Activated CD8-positive, alpha-beta memory T cell treated with anti-CD3 and anti-CD28 coated beads, Interleukin-2, amount 50 U/mL, for 4 hours (primary cell): ENCODE measurements at regions not wholly inside any gene's neighbourhood (a gene's known extent, or its start where the extent isn't known, plus 50 kb on each side); places are given as distances from the start of the nearest gene placed in this dataset.

Experiments used
- DNase-seq: peaks from one replicate; pipeline ENCODE4 v3.0.0-alpha.2; 2020

DNA sequence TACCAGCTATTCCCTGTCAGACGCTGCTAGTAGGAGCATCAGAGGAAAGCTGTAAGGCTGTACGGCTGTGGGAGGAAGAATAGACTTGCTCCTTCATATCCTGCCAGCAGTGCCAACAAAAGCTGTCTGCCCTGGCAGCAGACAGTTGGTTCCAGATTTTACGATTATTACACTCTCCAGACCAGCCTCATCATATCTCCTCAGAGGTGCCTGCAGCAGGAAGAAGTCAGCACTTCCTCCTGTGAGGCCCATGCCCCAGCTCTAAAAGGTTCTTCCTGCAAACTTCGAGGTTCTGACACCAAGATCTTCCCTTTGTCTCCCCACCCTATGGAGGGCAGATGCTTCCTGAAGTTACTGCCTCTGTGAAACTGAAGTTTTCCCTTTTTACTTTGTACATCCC, 537.7 kb upstream of the PKDCC start:
- DNase-seq = no peak

- DNase-seq = no peak
Observed at GRCh38 chr2:41521211-41521610, 526.6 kb upstream of the PKDCC start.

GRCh38 chr2:41527525-41528323, 520.1 kb upstream of the PKDCC start:
- DNase-seq = no peak

DNA sequence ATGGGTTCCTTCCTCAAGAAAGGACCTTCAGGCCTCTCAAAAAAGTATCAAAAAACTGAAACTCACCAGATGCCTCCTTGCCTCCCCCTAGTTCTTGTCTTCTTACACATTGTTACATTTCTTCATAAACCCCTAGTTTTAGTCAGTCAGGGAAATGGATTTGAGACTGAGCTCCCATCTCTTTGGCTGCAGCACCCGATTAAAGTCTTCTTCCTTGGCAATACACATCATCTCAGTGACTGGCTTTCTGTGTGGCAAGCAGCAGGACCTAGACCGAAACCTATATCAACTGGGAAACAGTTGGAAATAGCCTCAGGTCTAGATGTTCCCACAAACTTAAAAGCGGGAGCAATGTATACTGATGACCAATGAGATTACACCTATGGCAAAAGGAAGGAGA, 512.2 kb upstream of the PKDCC start:
- DNase-seq = no peak

- no peak for DNase-seq
Observed at GRCh38 chr2:41540272-41540998, 507.4 kb upstream of the PKDCC start.

DNA sequence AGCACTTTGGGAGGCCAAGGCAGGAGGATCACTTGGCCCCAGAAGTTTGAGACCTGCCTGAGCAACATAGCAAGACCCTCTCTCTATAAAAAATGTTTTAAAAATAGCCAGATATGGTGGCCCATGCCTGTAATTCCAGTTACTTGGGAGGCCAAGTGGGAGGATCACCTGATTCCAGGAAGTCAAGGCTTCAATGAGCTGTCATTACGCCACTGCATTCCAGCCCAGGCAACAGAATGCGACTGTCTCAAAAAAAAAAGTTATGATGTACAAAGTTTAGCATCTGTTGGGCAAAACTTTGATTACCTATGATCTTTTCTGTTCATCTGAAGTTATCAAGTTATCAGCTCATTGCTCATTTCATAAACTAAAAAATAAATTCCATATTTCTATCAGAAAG, 504.1 kb upstream of the PKDCC start:
- DNase-seq = no peak

- DNase-seq = no peak
Observed at GRCh38 chr2:41544709-41545108, 503.1 kb upstream of the PKDCC start.

GRCh38 chr2:41546031-41546430, 501.8 kb upstream of the PKDCC start:
- DNase-seq = no peak

GRCh38 chr2:41568648-41569047, 479.2 kb upstream of the PKDCC start:
- DNase-seq = no peak

- no peak for DNase-seq
Observed at GRCh38 chr2:41572154-41572553, 475.7 kb upstream of the PKDCC start.

GRCh38 chr2:41576423-41576822, 471.4 kb upstream of the PKDCC start:
- DNase-seq = no peak

GRCh38 chr2:41579806-41580205, 468.0 kb upstream of the PKDCC start:
- DNase-seq = no peak

DNA sequence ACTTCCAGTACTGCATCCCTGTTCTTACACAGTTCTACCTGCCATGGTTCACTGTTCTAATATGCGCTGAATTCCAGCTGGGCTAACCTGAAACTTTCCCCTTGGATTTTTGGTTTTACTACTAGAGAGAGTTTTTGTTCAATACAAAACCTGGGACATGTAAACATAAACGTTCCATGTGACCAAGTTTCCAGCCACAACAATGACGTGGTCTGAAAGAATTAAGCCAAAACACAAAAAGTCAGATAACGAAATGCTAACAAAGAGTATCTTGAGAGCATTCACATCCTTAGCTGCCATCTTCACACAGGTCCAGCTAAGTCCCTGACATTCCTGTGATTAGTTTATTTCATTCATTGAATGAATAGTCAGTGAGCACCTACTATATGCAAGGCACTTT, 467.0 kb upstream of the PKDCC start:
- no peak for DNase-seq

GRCh38 chr2:41595240-41595639, 452.6 kb upstream of the PKDCC start:
- DNase-seq = no peak

DNA sequence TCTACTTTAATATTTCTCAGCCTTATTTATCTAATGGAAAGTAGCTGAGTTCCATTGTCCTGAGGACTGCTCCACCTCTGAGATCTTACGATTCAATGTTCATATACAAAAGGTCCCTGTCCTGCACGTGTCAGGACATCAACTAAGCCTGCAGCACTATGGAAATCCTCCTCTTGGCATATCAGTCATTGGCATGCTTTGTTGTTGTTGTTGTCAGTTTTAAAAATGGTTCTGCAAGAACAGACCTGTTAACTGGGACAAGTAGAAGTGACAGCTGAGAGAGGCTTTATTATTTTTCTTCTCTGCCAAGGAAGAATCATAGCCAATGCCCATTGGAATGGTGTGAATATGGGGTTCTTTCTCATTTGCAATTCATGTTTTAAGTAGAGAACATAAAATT, 450.1 kb upstream of the PKDCC start:
- DNase-seq = no peak

DNA sequence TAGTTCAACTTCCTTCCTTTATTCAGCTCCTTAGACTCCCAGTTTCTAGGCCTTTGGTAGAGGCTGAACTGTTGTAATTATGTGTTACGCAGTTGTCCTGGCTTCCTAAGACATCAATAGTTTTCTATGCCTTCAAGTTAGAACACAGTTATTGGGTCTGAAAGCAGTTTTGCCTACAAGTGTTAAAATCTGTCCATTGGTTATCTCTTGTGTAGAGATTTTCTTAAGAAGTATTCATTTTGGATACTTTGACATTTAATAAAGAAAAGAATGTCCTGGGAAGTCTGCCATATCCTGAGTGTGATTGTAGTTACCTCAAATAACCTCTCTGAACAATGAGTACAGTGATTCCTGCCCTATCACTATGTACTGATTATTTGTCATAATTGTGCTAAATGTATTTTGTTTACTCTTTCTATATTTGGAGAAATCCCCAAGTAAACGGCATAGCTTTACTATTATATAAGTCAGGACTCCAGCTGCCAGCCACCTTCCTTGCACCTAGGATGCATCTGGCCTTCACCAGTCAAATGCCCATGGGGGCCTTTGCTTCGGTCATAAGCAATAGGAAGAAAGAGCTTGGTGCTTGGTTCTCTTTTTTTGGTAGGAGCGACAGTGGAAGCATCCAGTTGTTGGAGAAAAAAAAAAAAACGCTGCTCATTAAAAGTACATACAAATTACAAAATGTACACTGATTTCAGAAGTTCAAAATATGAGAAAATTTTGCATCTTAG, 449.5 kb upstream of the PKDCC start:
- no peak for DNase-seq

DNA sequence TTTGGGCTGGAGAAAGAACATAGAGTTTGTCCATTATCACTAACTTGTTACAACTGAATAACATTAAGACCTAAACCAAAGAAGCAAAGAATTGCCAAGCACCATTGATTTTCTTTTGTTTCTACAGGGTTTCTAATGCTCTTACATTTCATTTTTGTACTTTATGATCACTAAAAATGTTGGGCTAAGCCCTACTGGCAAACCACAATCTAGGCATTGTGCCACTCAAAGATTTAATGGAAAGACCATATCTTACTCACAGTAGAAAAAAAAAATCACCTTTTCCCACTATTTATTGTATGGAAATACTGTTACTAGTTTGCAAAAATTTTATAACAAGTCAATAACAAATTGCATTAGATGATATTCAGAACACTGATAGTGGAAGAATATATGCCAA, 447.4 kb upstream of the PKDCC start:
- DNase-seq = no peak

DNA sequence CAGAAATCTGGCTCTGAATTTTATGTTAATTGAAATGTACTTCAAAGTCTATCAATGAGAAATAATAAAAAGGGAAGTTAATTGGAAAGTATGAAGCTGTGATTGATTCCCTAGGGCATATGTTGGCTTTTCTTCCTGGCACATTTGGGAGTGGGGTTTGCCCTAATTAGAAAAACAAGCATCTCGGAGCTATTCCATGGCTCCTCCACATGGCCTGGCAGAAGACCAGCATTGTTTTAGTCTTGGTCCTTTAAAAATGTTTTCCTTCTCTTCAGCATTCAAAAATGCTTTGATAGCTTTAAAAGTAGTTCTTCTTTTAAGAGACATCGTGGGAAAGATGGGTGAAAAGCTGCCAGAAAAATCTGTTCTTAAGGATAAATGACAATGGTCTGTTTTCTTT, 445.5 kb upstream of the PKDCC start:
- no peak for DNase-seq

GRCh38 chr2:41605311-41605710, 442.5 kb upstream of the PKDCC start:
- DNase-seq = no peak

DNA sequence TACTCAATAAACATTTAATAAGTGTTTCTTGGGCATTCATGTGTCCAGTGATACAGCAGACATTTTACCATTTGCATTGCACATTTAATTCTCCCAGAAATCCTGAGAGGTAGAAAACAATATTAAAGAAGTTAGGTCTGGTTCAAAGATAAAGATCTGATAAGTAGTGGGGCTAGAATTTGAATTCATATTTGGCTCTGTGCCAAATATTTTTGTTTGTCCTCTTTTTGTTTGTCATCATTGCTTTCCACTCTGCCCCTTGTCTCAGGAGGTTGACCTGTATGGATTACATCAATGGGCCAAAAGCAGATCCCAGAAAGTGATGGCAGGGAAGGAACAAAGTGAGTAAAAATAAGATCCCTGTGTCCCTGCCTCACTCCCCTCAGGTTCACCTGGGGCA, 441.9 kb upstream of the PKDCC start:
- DNase-seq = no peak

DNA sequence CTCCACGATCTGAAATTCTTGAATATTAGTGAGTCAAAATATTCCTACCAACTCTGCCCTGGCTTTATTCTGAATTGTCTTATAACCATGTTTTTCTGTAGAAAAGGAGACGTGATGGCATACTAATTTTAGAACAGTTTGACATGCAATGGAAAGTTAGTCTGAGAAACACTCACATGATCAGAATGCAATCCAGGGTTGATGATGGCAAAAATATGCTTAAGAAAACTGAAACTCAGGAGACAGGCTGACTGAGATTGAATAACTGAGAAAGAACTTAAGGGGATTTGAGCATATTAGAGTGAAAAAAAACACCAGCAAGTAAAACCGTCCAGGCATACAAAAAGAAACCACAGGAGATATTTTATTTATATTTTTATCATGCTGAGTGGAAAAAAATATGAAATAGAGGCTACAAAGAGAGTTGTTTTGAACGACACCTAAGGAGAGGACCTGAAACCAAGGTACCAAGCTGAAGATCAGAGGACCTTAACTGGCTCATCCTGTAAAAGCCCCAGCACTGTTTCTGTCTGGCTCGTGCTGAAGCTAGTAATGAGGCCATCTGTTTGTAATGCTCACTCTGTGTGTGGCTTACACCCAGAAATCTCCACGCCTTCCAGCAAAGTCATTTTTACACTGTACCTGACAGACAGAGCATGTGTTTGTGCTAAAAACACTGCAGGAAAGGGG, 437.2 kb upstream of the PKDCC start:
- DNase-seq = no peak

GRCh38 chr2:41618754-41619153, 429.1 kb upstream of the PKDCC start:
- DNase-seq = no peak

DNA sequence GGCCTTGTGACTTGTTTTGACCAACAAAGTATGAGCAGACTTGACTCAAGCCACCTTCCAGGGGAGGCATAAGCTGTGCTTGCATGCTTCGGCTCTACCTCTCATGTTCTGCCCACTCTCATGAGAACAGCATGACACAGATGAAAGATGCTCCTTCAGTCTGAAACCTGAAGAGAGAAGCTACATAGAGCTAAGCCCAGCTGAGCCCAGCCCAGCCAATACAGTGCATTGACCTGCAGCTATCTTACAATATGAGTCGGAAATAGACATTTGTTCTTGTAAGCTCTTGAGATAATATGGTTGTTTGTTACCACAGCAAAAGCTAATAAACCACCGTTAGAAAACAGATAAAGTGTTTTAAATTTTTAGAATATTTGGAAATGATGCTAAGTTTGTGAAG, 426.7 kb upstream of the PKDCC start:
- no peak for DNase-seq
